Spleen (tissue), 11 donors: ENCODE measurements at regions not wholly inside any gene's neighbourhood (a gene's known extent, or its start where the extent isn't known, plus 50 kb on each side); places are given as distances from the start of the nearest gene placed in this dataset.

Source experiments
- DNase-seq: peaks from one replicate; pipeline ENCODE4 v3.0.0-alpha.2; 2020
- H3K27ac ChIP-seq, 8 donors: fragments of 200-600 bp; sonication (generic) in 7 of 8; 1 replicate in 4 of 8; 2 replicates in 4 of 8; pipeline versions ENCODE4 v1.5.0 to v1.8.0; 2016 to 2021; ENCODE audit warnings: inconsistent platforms in 4 of 8, mild to moderate bottlenecking in 4 of 8, moderate library complexity in 1 of 8
- H3K27me3 ChIP-seq, 7 donors: fragments of 200-600 bp; sonication (generic) in 6 of 7; replicated peaks in 1 of 7; 1 replicate in 4 of 7; 2 replicates in 3 of 7; pipeline versions ENCODE4 v1.5.0 to v1.8.0; 2016 to 2021; ENCODE audit warnings: inconsistent platforms in 3 of 7, mild to moderate bottlenecking in 1 of 7
- H3K36me3 ChIP-seq, 6 donors: fragments of 200-600 bp; sonication (generic) in 5 of 6; 1 replicate in 4 of 6; 2 replicates in 2 of 6; pipeline versions ENCODE4 v1.5.0 to v1.8.0; 2016 to 2021; ENCODE audit warnings: inconsistent platforms in 2 of 6
- H3K4me1 ChIP-seq, 6 donors: fragments of 200-600 bp; sonication (generic) in 5 of 6; 1 replicate in 3 of 6; 2 replicates in 3 of 6; pipeline versions ENCODE4 v1.5.0 to v1.8.0; 2016 to 2021; ENCODE audit warnings: inconsistent platforms in 3 of 6
- H3K4me3 ChIP-seq, 8 donors: fragments of 200-600 bp; sonication (generic) in 7 of 8; 1 replicate in 4 of 8; 2 replicates in 4 of 8; pipeline versions ENCODE4 v1.5.0 to v1.8.0; 2016 to 2021; ENCODE audit warnings: inconsistent platforms in 4 of 8, mild to moderate bottlenecking in 4 of 8, moderate library complexity in 2 of 8
- H3K9me3 ChIP-seq, 8 donors: fragments of 200-600 bp; sonication (generic) in 7 of 8; 1 replicate in 4 of 8; 2 replicates in 4 of 8; pipeline versions ENCODE4 v1.5.0 to v1.8.0; 2016 to 2021; ENCODE audit warnings: inconsistent platforms in 4 of 8
- POLR2A ChIP-seq, 3 donors: fragments of 450-650 bp; IDR thresholded peaks; one replicate each; pipeline ENCODE4 v1.5.1; 2017; ENCODE audit warnings: antibody characterized with exemption in 3 of 3, mild to moderate bottlenecking in 1 of 3
- POLR2AphosphoS5 ChIP-seq, 3 donors: sonication (generic); formaldehyde crosslinking; IDR thresholded peaks; one replicate each; pipeline ENCODE4 v1.5.1; 2017; ENCODE audit warnings: antibody characterized with exemption in 3 of 3
- WGBS, 5 donors: extraction: QIAGEN DNeasy Blood & Tissue Kit in 3 of 5; methylation state at CpG; one replicate each; pipeline versions ENCODE4 v1.1.5 to v1.1.7; 2013 to 2018; 5-methylcytosine and 5-hydroxymethylcytosine counted together
- intact Hi-C: fragments of 100-400 bp; cut with DNase I; formaldehyde crosslinking; loops from one replicate; pipeline ENCODE4 v1.15.0; 2023; ENCODE audit warnings: low total_unique reads
- TF ChIP-seq, protein P1 (sequence below), 11 experiments: fragments of 200-600 bp in 7 of 11; fragments of 450-650 bp in 4 of 11; sonication (generic) in 4 of 11; IDR thresholded peaks in 8 of 11; conservative IDR thresholded peaks in 3 of 11; 1 replicate in 7 of 11; 2 replicates in 4 of 11; pipeline versions ENCODE4 v1.4.0 to v1.8.0; 2016 to 2021; ENCODE audit warnings: antibody characterized with exemption in 11 of 11, inconsistent platforms in 4 of 11, mild to moderate bottlenecking in 1 of 11
- donor health status: healthy with polysubstance abuse.
- donor health status: DM: no; HTN: no; CAD: no; lungs with moderate emphysema.
- donor health status: DM: no; HTN: no; CAD: no.
- donor health status: Bipolar disorder and iron deficiency.
- donor health status: healthy.
- donor health status: DM: no; HTN: no; CAD: no.
- donor health status: DM: yes; HTN: yes; CAD: no.

DNA sequence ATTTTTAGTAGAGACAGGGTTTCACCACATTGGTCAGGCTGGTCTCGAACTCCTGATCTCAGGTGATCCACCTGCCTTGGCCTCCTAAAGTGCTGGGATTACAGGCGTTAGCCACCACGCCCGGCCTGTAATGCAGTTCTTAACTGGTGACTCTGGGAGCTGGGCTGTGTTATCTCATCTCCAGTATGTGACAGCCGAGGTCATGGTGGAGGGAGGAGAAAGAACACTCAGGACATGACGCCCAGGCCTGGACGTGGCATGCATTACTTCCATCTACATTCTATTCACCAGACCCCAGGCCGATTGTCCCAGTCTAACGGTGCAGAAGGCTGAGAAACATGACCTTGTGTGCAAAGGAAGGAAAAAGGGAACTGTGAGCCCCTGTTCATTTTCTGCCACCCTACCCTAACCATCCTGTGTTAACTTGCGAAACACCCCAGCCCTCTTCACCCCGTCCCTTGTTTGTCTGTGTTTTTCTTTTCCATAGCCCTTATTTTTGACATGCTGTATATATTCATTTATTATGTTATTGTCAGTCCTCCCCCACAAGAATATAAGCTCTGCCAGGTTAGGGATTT lies 88.1 kb upstream of the ASAP2 start:
- Histone ChIP-seq H3K9me3 (no peaks in the 10 kb centered on the region), H3K4me1 (no peaks in the 10 kb centered on the region), H3K4me3 (no peak overlapping the region), H3K27ac (no peak overlapping the region), H3K27me3 (peaks cover 0 to 33% (median 0%) of the 10 kb centered on the region in 7 donors), H3K36me3 (no peaks in the 10 kb centered on the region)
- intact Hi-C loops = no loop called here
- peak; percentile 34 for DNase-seq
- TF ChIP-seq, protein P1, sequence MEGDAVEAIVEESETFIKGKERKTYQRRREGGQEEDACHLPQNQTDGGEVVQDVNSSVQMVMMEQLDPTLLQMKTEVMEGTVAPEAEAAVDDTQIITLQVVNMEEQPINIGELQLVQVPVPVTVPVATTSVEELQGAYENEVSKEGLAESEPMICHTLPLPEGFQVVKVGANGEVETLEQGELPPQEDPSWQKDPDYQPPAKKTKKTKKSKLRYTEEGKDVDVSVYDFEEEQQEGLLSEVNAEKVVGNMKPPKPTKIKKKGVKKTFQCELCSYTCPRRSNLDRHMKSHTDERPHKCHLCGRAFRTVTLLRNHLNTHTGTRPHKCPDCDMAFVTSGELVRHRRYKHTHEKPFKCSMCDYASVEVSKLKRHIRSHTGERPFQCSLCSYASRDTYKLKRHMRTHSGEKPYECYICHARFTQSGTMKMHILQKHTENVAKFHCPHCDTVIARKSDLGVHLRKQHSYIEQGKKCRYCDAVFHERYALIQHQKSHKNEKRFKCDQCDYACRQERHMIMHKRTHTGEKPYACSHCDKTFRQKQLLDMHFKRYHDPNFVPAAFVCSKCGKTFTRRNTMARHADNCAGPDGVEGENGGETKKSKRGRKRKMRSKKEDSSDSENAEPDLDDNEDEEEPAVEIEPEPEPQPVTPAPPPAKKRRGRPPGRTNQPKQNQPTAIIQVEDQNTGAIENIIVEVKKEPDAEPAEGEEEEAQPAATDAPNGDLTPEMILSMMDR (IDR thresholded peaks at IDR 0.05 in 8 of 11, conservative IDR thresholded peaks at IDR 0.05 in 3 of 11) = no peak
- no peak for TF ChIP-seq POLR2A (IDR thresholded peaks at IDR 0.05)
- 37 to 75% (median 62%) methylated on average over 7 to 11 of the region's 11 CpGs for WGBS, 5 donors

DNA sequence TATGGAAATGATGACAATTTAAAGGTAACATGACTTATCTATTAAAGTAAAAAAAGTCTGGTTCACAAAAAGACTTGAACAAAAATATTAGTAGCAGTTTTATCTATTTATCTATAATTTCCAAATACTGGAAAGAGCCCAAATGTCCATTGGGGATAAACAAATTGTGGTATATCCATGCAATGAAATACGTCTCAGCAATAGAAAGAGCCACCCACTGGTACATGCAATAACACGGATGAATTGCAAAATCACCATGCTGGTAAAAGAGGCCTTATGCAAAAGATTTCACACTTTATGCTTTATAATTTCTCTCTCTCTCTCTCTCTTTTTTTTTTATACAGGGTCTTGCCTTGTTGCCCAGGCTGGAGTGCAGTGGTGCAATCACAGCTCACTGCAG lies 91.4 kb upstream of the ASAP2 start:
- no peaks in the 10 kb centered on the region for H3K4me1 ChIP-seq
- H3K36me3 ChIP-seq = no peaks in the 10 kb centered on the region
- no peak overlapping the region for H3K27ac ChIP-seq
- H3K4me3 ChIP-seq = no peak overlapping the region
- intact Hi-C loops = no loop called here
- WGBS, 5 donors = 49 to 81% (median 64%) methylated on average over 2 of the region's 2 CpGs
- H3K27me3 ChIP-seq = peaks cover 0 to 54% (median 0%) of the 10 kb centered on the region in 7 donors
- H3K9me3 ChIP-seq = no peaks in the 10 kb centered on the region
- peak; percentile 7 for DNase-seq
- TF ChIP-seq POLR2AphosphoS5 (IDR thresholded peaks at IDR 0.05) (no peak), POLR2A (IDR thresholded peaks at IDR 0.05) (no peak)
- TF ChIP-seq, protein P1 (IDR thresholded peaks at IDR 0.05 in 8 of 11, conservative IDR thresholded peaks at IDR 0.05 in 3 of 11) = no peak

DNA sequence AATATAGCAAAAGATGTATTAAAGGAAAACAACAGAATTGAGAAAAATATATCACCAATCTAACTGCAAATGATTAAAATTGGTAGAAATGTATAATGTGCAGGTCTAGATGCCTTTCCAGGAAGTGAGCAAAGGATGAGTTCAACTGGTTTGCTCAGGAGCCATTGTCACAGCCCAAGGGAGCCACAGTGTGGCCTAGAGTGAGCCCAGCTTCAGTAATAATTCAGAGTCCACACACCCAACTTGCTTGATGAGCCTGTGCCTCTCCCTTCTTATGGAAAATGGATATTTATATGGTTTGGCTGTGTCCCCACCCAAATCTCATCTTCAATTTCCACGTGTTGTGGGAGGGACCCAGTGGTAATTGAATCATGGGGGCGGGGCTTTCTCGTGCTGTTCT lies 92.2 kb upstream of the ASAP2 start:
- H3K4me3 ChIP-seq = no peak overlapping the region
- peaks cover 0 to 61% (median 0%) of the 10 kb centered on the region in 7 donors for H3K27me3 ChIP-seq
- TF ChIP-seq POLR2AphosphoS5 (IDR thresholded peaks at IDR 0.05) = no peak
- TF ChIP-seq, protein P1 (IDR thresholded peaks at IDR 0.05 in 8 of 11, conservative IDR thresholded peaks at IDR 0.05 in 3 of 11) = no peak
- TF ChIP-seq POLR2A (IDR thresholded peaks at IDR 0.05) = no peak
- no peaks in the 10 kb centered on the region for H3K9me3 ChIP-seq
- 84 to 94% (median 88%) methylated on average over 3 of the region's 3 CpGs for WGBS, 5 donors
- no peak overlapping the region for H3K27ac ChIP-seq
- H3K36me3 ChIP-seq = no peaks in the 10 kb centered on the region
- intact Hi-C loops = no loop called here
- H3K4me1 ChIP-seq = no peaks in the 10 kb centered on the region
- DNase-seq = peak; percentile 6

DNA sequence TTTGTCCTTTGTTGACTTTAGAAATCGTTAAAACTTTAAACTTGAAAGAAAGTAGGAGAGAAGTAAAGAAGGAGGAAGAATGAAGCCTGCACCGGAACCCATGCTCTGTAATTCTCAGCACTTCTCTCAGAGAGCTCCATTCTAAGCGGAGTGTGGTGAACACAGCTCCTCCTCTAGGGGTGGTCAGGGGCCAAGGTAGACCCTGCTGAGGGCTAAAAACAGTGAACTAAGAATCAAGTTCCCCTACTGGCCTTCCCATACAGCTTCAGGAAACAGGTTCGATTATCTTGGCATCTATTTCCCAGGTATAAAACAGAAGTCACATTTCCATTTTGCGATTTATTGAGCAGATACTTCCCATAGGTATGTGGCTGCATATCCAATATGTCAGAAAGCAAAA lies 92.7 kb upstream of the ASAP2 start:
- intact Hi-C loops = no loop called here
- no peak overlapping the region for H3K27ac ChIP-seq
- H3K36me3 ChIP-seq = no peaks in the 10 kb centered on the region
- H3K27me3 ChIP-seq = peaks cover 0 to 62% (median 0%) of the 10 kb centered on the region in 7 donors
- H3K4me1 ChIP-seq = no peaks in the 10 kb centered on the region
- no peaks in the 10 kb centered on the region for H3K9me3 ChIP-seq
- TF ChIP-seq, protein P1 (IDR thresholded peaks at IDR 0.05 in 8 of 11, conservative IDR thresholded peaks at IDR 0.05 in 3 of 11) = no peak
- no peak for TF ChIP-seq POLR2A (IDR thresholded peaks at IDR 0.05)
- no peak for TF ChIP-seq POLR2AphosphoS5 (IDR thresholded peaks at IDR 0.05)
- DNase-seq = no peak
- no peak overlapping the region for H3K4me3 ChIP-seq
- WGBS, 5 donors = 58 to 71% (median 62%) methylated on average over 5 of the region's 5 CpGs
